ENCODE measurements at regions not wholly inside any gene's neighbourhood (a gene's known extent, or its start where the extent isn't known, plus 50 kb on each side); places are given as distances from the start of the nearest gene placed in this dataset.

DNA sequence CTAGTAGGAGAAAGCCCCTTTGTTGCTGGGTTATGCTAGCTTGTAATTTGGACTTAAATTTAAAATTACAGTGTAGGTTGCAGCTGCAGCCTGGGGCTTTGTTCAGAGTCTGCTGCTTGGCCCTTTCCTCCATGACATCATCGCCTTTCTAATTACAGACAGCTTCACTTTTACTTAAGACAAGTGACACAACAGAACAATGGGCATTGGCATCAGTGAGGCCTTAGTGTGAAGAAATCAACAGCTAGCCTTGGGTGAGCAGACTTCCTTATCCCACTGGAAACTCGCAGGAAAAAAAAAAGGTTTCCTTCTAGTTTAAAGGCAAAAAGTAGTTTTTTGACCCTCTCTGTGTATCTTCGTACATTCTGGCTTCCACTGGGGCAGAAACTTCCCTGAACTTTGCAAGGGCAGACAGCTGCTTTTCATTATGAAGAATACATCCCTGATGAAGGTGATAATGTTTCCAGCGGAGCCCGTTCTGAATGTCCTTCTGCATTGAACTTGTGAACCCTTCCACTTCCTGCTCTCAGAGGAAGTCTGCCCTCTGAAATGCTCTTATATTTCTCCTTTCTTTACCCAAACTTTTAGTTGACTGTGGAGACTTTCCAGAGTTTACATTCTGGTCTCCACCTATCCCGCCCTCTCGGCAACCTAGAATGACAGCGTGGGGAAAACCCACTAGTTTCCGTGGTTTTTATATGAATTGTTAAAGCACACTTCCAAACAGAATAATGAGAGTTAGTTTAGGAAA lies 123.2 kb upstream of the FAM9C start:
- no peak overlapping the region for H3K23ac ChIP-seq (ENCODE audit: low read depth, low read length)
- peak overlapping the region; percentile 79 for H4K5ac ChIP-seq (ENCODE audit: low read depth, low read length)
- H3K4me1 ChIP-seq (ENCODE audit: control insufficient read depth, insufficient read depth, low read length), result peaks cover 2% of the 10 kb centered on the region; the same call in 1 of the 2 replicates
- no peak overlapping the region for H2AK5ac ChIP-seq (ENCODE audit: low read depth, low read length)
- no peaks in the 10 kb centered on the region for H3K9me1 ChIP-seq (ENCODE audit: insufficient read depth, low read length)
- H2AFZ ChIP-seq (replicated peaks; ENCODE audit: low read length, poor library complexity), result no peak overlapping the region
- H3K79me1 ChIP-seq (ENCODE audit: low read depth in 1 of 2, low read length in 2 of 2), result no peaks in the 10 kb centered on the region
- no CpG with 5 or more reads among the region's 9 CpGs for WGBS, 2 experiments (ENCODE audit: extremely low coverage in 2 of 2, insufficient read length in 1 of 2)
- no peak overlapping the region for H3K4me2 ChIP-seq (ENCODE audit: low read depth, low read length)
- in situ Hi-C loops (cut with MboI; ENCODE audit: low sequenced_read_pairs) (no loop called here), intact Hi-C loops (cut with micrococcal nuclease) (no loop called here), dilution Hi-C loops (cut with HindIII; ENCODE audit: low sequenced_read_pairs, unreplicated experiment) (no loop called here)
- H3K27ac ChIP-seq (ENCODE audit: insufficient read depth, low read length), result no peak overlapping the region
- no TSS peak for BruUV-seq (replicated peaks)
- DNase-seq, result peak; percentile 22
- no peak overlapping the region for H3K14ac ChIP-seq (replicated peaks; ENCODE audit: low read depth, low read length)
- no peak overlapping the region for H2AK9ac ChIP-seq (replicated peaks; ENCODE audit: low read depth, low read length, poor library complexity)
- peak overlapping the region; percentile 56; the same call in 1 of the 2 replicates for H3K18ac ChIP-seq (ENCODE audit: low read depth, low read length)
- H3K4ac ChIP-seq (ENCODE audit: low read depth, low read length), result no peak overlapping the region
- no peak overlapping the region for H4K8ac ChIP-seq (ENCODE audit: low read depth in 2 of 2, low read length in 2 of 2)
- no peak overlapping the region; the same call in 1 of the 2 replicates for H3K9ac ChIP-seq (ENCODE audit: low read depth, low read length)
- no peaks in the 10 kb centered on the region for H4K20me1 ChIP-seq (ENCODE audit: insufficient read depth, low read length)
- no peak overlapping the region for H2BK20ac ChIP-seq (ENCODE audit: low read depth, low read length)
- TF ChIP-seq RCOR1 (IDR thresholded peaks at IDR 0.05; ENCODE audit: insufficient replicate concordance, low read length), result no peak
- no peak for TF ChIP-seq CTCF (conservative IDR thresholded peaks at IDR 0.05; ENCODE audit: low read depth, low read length)
- TF ChIP-seq MAFK (IDR thresholded peaks at IDR 0.05; ENCODE audit: low read depth, low read length), result no peak
- no peak for TF ChIP-seq FOS (IDR thresholded peaks at IDR 0.05; ENCODE audit: low read depth, low read length)
- TF ChIP-seq, protein P1, sequence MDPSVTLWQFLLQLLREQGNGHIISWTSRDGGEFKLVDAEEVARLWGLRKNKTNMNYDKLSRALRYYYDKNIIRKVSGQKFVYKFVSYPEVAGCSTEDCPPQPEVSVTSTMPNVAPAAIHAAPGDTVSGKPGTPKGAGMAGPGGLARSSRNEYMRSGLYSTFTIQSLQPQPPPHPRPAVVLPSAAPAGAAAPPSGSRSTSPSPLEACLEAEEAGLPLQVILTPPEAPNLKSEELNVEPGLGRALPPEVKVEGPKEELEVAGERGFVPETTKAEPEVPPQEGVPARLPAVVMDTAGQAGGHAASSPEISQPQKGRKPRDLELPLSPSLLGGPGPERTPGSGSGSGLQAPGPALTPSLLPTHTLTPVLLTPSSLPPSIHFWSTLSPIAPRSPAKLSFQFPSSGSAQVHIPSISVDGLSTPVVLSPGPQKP (IDR thresholded peaks at IDR 0.05; ENCODE audit: borderline replicate concordance, low read depth, low read length), result no peak
- no peak for TF ChIP-seq SMC3 (IDR thresholded peaks at IDR 0.05; ENCODE audit: low read depth, low read length)
- no peak for TF ChIP-seq NFE2L2 (IDR thresholded peaks at IDR 0.05; ENCODE audit: low read depth, low read length)
- TF ChIP-seq CHD1 (IDR thresholded peaks at IDR 0.05; ENCODE audit: low read depth, low read length), result no peak
- no peak for TF ChIP-seq POLR2A (IDR thresholded peaks at IDR 0.05; ENCODE audit: low read depth, low read length)
- no peak for TF ChIP-seq MXI1 (IDR thresholded peaks at IDR 0.05; ENCODE audit: borderline replicate concordance, low read depth, low read length)
- no peak for TF ChIP-seq CEBPB (IDR thresholded peaks at IDR 0.05; ENCODE audit: low read depth, low read length)
- no peak for TF ChIP-seq RFX5 (IDR thresholded peaks at IDR 0.05; ENCODE audit: low read depth, low read length)
- no peak for TF ChIP-seq MAZ (IDR thresholded peaks at IDR 0.05; ENCODE audit: borderline replicate concordance, low read depth, low read length)
- TF ChIP-seq, protein P2, sequence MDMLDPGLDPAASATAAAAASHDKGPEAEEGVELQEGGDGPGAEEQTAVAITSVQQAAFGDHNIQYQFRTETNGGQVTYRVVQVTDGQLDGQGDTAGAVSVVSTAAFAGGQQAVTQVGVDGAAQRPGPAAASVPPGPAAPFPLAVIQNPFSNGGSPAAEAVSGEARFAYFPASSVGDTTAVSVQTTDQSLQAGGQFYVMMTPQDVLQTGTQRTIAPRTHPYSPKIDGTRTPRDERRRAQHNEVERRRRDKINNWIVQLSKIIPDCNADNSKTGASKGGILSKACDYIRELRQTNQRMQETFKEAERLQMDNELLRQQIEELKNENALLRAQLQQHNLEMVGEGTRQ (IDR thresholded peaks at IDR 0.05; ENCODE audit: low read depth, low read length), result no peak
- no peak for TF ChIP-seq RAD21 (IDR thresholded peaks at IDR 0.05; ENCODE audit: low read length)
- no peak overlapping the region for H2BK5ac ChIP-seq (ENCODE audit: low read depth, low read length, poor library complexity, severe bottlenecking)
- no peak overlapping the region for H4K91ac ChIP-seq (ENCODE audit: insufficient read depth, low read depth, low read length)
- H2BK120ac ChIP-seq (ENCODE audit: low read depth, low read length), result no peak overlapping the region
- H3K56ac ChIP-seq (ENCODE audit: extremely low read depth, insufficient read depth, low read length), result no peak overlapping the region
- ChIA-PET POLR2A (ENCODE audit: unreplicated experiment) (no interaction called here), CTCF (no interaction called here)
- no peaks in the 10 kb centered on the region for H3K36me3 ChIP-seq (ENCODE audit: control insufficient read depth, insufficient read depth, low read length)
- no peak overlapping the region for H2BK15ac ChIP-seq (ENCODE audit: low read depth, low read length)
- H3K4me3 ChIP-seq (ENCODE audit: insufficient read depth, low read depth, low read length), result no peak overlapping the region
- H3K27me3 ChIP-seq (ENCODE audit: control insufficient read depth, insufficient read depth, low read length), result no peaks in the 10 kb centered on the region
- no peak for ATAC-seq (ENCODE audit: low read depth)
- no peaks in the 10 kb centered on the region for H3K9me3 ChIP-seq (ENCODE audit: control insufficient read depth, insufficient read depth, low read length)
